GM10266 (cell line): ENCODE measurements at regions not wholly inside any gene's neighbourhood (a gene's known extent, or its start where the extent isn't known, plus 50 kb on each side); places are given as distances from the start of the nearest gene placed in this dataset.

Experiments used
- DNase-seq: peaks from one replicate; pipeline ENCODE4 v3.0.0; 2012; ENCODE audit errors: extremely low spot score
- TF ChIP-seq, protein P1 (sequence below): IDR thresholded peaks from 2 replicates; pipeline ENCODE4 v1.5.1; 2012; ENCODE audit warnings: mild to moderate bottlenecking, low read depth; ENCODE audit not compliant: control insufficient read depth, insufficient read depth; ENCODE audit errors: missing control alignments

DNA sequence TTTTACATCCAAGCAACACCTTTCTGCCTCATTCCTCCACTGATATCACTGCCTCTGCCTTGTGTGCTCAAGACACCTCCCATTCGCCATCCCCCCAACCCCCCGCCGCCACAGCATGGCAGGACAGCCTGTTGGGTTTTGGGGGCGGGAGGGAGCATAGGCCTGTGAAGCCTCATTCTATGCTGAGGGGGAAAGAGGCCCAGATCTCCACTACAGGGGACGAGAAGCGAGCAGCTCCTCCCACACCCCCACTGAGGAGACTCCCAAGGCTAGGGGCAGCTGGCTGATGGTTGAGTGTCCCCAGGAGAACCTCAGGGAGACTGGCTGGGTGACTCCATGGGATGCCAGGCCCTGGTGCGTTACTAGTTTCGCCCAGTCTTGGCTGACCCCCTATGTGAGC lies 214.3 kb upstream of the SIX2 start:
- TF ChIP-seq, protein P1, sequence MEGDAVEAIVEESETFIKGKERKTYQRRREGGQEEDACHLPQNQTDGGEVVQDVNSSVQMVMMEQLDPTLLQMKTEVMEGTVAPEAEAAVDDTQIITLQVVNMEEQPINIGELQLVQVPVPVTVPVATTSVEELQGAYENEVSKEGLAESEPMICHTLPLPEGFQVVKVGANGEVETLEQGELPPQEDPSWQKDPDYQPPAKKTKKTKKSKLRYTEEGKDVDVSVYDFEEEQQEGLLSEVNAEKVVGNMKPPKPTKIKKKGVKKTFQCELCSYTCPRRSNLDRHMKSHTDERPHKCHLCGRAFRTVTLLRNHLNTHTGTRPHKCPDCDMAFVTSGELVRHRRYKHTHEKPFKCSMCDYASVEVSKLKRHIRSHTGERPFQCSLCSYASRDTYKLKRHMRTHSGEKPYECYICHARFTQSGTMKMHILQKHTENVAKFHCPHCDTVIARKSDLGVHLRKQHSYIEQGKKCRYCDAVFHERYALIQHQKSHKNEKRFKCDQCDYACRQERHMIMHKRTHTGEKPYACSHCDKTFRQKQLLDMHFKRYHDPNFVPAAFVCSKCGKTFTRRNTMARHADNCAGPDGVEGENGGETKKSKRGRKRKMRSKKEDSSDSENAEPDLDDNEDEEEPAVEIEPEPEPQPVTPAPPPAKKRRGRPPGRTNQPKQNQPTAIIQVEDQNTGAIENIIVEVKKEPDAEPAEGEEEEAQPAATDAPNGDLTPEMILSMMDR, result no peak
- no peak for DNase-seq

DNA sequence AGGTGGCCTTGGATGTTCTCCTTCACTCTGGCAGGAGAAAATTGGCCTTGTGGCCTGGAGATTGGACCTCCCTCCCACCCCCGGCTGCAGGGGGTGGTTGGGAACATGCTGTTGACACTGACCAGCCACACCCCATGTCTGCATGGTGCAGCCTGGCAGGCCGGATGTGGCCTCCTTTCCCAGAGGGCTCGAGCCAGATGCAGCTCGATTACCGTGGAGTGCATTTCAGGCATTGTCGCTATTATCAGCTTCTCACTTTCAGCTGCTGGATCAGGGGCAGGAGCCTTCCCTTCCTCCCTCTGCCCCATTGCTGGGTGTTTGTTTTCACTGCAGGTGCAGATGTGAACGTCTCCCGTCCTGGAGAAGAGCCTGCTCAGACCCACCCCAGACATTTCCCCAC lies 211.0 kb upstream of the SIX2 start:
- TF ChIP-seq, protein P1, result no peak
- no peak for DNase-seq

DNA sequence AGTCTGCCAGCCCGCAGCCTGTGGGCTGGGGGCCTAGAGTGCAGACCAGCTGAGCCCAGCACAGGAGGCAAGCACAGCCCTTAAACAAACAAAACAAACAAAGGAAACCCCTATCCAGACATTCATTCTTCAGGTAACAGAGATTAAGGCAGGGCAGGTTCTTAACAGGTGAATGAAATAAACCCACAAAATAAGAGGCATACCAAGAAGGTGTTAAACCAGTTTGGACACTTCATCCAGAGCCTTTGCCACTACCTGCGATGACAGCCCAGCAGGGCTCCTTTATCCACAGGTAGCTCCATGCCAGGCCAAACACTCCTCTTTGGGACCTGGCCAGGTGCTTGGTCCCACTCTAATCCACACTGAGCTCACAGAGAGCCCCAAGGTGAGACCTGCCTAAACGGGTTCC lies 209.7 kb upstream of the SIX2 start:
- no peak for DNase-seq
- TF ChIP-seq, protein P1, result no peak

GRCh38 chr2:45218297-45218696 lies 209.0 kb upstream of the SIX2 start:
- no peak for DNase-seq
- TF ChIP-seq, protein P1, result no peak

DNA sequence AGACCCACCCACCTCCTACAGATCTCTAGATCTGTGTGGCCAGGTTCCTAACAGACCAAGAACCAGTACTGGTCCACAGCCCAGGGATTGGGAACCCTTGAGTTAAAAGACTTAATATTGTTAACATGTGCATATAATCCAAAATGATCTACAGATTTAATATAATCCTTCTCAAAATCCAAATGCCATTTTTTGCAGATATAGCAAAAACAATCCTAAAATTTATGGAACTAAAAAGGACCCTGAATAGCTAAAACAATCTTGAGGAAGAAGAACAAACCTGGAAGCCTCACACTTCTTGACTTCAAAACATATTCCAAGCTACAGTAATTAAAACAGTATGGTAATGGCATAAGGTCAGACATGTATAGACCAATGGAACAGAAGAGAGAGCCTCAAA lies 206.9 kb upstream of the SIX2 start:
- DNase-seq, result no peak

GRCh38 chr2:45214550-45214949 lies 205.3 kb upstream of the SIX2 start:
- TF ChIP-seq, protein P1, result no peak
- DNase-seq, result no peak

More for the DNA sequence above, 206.9 kb upstream of the SIX2 start:
- TF ChIP-seq, protein P1, result no peak

GRCh38 chr2:45212953-45213635 lies 203.8 kb upstream of the SIX2 start:
- DNase-seq, result no peak
- TF ChIP-seq, protein P1, result no peak
